Stimulated activated CD4-positive, alpha-beta T cell treated with anti-CD3 and anti-CD28 coated beads, Interleukin-4, amount 100 ng/mL, for 48 hours (primary cell): ENCODE measurements at regions not wholly inside any gene's neighbourhood (a gene's known extent, or its start where the extent isn't known, plus 50 kb on each side); places are given as distances from the start of the nearest gene placed in this dataset.

ENCODE experiments used
- DNase-seq, 2 donors: peaks; one replicate each; pipeline ENCODE4 v3.0.0-alpha.2; 2020; ENCODE audit warnings: low read depth in 2 of 2

DNA sequence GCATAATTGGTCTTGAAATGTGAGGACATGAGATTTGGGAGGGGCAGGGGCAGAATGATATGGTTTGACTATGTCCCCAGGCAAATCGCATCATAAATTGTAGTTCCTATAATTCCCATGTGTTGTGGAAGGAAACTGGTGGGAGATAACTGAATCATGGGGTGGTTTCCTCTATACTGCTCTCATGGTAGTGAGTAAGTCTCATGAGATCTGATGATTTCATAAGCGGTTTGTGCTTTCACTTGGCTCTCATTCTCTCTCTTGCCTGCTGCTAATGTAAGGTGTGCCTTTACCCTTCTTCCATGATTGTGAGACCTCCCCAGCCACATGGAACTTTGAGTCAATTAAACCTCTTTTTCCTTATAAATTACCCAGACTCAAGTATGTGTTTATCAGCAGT lies 2595.9 kb downstream of the PCDH7 start:
- no peak for DNase-seq

DNA sequence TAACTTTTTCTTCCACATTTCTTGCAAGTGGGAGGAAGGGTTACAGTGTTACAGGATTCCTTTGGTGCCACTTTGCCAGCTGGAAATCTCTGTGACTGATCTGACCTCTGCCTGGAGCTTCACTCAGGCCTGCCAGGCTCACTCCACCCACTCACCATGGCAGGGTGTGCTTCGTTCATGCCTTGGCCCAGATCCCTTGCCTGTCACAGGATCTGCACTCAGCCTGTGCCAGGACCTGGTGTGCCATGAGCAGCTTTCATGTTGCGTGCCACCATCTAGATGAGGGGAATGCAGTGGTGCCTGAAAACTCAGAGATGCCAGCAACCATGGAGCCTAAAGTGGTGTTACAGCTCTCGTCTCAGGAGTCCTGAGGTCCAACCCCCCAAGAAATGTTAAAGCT lies 2596.4 kb downstream of the PCDH7 start:
- DNase-seq = no peak

DNA sequence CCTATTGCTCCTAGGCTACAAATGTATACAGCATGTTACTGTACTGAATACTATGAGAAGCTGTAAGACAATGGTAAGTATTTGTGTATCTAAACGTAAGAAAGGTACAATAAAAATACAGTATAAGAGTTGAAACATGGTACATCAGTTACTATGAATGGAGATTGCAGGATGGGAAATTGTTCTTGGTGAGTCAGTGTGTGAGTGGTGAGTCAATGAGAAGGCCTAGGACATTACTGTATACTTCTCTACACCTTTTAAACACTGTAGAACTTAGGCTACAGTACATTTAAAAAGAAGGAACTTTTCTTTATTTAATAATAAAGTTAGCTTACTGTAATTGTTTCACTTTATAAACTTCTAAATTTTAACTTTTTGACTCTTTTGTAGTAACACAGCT lies 2603.2 kb downstream of the PCDH7 start:
- no peak for DNase-seq

DNA sequence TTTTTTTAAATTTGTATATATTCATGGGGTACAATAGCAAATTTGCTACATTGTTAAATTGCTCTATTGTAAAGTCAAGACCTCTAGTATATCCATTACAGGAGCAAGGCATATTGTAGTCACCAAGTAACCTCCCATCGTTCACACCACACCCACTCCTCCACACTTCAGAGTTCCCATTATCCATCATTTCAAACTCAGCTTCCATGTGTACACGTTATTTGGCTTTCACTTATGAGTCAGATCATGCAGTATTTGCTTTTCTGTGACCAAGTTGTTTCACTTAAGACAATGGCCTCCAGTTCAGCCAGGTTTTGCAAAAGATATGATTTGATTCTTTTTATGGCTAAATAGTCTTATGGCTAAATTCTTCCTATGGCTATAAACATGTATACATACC lies 2614.2 kb downstream of the PCDH7 start:
- no peak for DNase-seq

DNA sequence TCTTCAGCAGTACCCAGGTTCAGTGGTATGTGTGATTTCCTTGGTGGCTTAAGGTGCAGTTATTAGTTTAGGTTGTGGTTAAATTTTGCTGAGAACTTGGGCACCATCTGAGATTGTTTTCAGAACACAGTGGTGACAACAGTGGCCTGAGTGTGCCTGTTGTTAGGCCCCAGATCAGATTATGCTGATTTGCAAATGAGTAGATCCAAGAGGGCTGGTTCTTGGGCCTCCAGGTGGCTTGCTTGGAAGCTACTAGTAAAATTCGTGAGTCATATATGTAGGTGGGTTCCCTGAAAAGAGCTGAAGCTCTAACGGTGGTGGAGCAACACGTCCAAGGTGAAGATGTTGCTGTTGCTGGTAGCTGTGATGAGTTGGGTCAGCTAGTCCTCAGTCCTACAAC lies 2619.6 kb downstream of the PCDH7 start:
- DNase-seq = no peak

DNA sequence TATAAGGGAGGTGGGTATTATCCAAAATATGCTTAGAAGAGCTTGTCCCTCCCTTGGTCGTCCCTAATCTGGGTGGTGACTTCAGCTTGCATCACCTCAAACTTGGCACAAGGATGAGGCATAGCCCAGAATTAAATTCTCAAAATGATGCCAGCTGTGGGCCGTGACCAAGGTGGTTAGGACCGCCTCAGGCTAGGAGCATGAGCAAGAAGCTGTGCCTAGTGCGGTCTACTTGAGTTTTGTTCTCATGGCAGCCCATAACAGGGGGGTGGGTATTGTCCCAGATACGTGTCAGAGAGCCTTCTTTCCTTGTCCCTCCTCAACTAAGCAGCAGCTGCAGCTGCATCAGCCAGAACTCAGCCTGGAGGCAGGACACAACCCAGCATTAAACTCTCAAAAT lies 2620.0 kb downstream of the PCDH7 start:
- DNase-seq = no peak

DNA sequence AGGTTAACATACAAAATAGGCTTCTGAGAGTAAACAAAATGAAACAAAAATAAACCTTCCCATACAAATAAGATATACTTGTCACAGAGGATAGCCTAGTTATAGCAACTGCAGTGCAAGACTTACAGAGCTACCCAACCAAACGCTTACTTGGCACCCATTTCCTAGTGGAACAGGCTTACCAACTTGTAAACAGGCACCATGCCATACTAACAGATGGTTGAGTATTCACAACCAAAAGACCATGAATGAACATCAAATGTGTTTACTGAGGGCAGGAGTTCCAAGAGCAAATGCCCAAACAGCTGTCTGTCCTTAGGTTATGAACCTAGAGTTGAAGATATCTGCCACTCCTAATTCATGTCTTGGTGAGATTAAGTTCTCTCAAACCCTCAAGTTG lies 2629.2 kb downstream of the PCDH7 start:
- no peak for DNase-seq

DNA sequence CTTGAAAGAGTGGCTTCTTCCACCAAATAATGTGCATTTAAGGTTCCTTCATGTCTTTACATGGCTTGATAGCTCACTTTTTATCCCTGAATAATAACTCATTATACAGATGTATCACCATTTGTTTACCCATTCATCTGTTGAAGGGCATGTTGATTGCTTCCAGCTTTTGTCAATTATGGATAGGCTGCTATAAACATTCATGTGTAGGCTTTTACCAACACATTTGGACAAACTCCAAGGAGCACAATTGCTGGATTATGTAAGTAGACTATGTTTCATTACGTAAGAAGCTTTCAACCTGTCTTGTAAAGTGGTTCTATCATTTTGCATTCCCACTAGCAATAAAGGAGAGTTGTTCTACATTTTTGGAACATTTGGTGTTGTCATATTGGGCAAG lies 2637.0 kb downstream of the PCDH7 start:
- no peak for DNase-seq

DNA sequence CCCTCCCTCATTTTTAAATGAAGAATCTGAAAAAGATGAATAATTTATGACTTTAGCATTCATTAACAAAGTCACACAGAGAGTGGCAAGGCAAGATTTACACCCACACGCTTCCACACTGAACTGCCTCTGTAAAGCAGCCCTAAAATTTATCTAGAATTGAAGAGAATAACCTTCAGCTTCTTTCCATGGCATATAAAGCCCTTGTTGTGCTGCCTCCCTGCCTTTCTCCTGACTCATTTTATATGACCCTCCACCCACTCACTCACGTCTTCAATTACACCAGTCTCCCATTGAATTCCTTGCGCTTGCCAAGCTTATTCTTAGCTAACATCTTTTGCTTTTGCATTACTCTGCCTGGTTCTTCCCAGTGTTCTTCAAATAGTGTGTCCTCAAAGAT lies 2649.3 kb downstream of the PCDH7 start:
- DNase-seq = no peak

DNA sequence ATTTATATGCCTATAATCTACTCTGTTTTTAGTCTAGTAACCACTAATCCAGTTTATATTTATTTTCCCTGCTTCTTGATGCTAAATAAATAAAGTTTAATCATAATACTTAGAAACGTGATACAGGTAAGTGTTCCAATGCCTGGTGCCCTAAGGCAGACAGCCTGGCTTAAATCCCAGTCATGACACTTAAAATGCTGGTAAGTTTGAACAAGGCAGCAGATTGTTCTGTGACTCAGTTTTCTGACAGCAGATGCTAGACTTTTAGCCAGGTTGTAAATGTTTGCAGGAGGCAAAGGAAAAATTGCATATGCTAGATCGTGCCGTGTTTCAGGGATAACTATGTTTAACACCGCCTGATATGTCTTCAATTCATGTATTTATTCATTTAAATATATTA lies 2661.6 kb downstream of the PCDH7 start:
- no peak for DNase-seq

DNA sequence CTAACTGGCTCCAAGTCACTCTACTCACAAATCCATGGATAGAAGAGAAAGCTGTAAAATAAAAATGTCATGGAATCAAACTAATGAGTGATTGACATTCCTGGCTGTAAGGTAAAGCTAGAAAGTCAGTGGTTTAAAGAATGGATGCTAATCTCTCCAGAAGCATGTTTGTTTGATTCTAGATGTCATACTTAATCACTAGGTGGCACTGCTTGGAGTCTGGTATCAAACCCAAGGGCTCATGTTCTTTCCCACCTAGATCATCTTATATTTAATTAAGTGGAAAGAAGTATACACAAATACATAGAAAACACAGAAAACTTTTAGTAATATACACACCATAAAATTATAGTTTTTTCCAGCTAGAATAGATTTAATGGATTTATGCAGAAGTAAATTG lies 2666.6 kb downstream of the PCDH7 start:
- DNase-seq = no peak

DNA sequence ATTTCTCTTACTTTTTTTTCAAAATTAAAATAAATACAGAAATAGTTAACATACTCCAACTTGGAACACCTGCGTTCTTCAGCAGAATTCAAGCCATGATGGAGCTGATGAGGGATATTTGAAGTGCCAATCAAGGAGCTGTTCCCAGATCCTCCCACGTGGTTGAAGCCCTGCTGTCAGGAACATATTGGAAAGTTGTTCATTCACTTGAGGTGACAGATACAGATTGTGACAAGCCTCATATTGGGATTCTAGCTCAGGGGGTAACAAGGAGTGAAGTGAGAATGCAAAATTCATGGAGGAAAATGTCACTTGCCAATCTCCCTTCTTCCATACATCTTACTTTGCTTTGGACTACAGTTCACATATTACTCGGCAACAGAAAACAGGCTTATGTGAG lies 2670.8 kb downstream of the PCDH7 start:
- DNase-seq = no peak

DNA sequence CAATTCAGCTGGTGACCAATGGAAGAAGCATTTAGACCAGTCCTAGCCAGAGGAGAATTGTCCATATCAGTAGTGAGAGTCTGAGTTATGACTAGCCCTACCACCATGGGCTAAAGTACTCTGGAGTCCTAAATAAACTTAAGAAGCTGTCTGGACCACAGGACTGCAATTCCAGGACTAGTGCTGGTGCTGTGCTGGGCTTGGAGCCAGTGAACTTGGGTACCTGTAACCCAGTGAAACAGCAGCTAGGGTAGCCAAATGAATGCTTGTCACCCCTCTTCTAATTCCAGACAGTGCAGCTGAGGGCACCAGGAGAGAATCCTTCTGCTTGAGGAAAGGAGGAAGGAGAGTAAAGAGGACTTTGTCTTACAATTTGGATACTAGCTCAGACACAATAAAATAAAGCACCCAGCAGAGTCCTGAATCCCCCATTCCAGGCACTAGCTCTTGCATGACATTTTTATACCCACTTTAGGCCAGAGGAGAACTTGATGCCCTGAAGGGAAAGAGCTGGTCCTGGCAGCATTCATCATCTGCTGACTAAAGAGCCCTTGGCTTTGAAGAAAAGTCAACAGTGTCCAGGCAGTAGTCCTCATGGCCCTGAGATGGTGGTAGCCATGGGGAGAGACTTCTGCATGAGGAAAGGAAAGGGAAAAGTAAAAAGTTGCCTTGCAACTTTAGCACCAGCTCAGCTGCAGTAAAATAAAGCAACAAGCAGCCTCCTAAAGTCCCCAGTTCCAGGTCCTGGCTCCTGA lies 2675.7 kb downstream of the PCDH7 start:
- DNase-seq = no peak

DNA sequence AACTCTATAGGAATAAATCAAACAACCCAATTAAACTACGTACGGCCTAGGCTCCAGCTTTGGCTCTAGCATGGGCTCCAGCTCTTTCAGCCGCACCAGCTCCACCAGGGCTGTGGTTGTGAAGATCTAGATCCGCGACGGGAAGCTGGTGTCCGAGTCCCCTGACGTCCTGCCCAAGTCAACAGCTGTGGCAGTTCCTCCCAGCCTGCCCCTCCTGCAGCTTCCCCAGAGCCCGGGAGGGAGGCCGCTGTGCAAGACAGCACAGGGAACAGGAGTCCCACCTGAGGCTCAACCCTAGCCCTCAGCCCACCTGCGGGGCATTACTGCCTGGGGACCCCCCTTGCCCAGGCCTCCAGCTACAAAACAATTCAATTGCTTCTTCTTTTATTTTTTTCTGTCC lies 2680.3 kb downstream of the PCDH7 start:
- no peak for DNase-seq

DNA sequence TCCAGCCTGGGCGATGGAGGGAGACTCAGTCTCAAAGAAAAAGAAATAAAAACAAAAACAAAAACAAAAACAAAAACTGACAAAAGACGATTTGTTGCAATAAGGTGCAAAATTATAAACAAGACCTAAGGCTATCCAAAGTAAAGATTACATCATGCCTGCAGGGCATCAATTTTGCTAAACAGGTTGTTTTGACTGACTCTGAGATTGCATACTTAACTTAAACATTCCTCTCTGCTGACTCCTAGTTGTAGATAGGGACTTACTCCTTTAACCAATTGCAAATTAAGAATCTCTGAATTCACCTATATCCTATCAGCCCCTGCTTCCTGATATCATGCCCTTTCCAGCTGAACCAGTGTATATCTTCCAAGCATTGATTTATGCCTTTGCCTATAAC lies 2687.3 kb downstream of the PCDH7 start:
- no peak for DNase-seq

DNA sequence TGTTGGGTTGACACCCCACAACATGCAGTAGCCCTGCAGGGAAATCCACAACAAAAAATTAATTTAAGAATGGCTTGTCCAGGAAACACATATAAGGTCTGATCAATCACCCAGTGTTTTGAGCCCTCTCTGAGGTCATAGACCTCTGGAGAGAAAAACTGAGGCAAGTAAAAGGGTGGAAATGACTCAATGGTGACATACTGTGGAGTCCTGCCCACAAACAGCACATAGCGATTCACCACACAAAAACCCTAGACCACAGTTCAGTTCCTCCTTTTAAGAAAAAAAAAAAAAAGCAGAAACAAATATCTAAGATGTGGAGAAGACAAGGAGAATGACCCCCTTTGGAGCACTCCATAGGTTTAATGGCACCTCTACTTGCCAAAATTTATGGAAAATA lies 2691.0 kb downstream of the PCDH7 start:
- no peak for DNase-seq

DNA sequence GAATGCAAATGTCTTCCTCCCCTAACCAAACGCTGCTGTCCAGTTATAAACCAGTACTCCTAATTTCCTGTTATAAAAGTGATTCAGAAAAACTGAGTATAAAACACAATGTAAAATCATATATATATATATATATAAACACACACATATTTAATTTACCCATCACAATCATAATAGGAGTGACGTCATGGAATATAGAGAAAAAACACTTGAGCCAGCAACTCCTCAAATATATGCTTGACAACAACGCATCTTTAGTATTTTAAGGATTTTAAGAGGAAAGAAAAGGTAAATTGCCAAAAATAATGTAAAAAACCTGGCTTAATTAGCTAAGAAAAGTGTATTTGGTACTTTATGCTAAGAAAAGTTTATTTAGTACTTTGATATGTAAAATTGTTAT lies 2701.7 kb downstream of the PCDH7 start:
- DNase-seq = no peak

DNA sequence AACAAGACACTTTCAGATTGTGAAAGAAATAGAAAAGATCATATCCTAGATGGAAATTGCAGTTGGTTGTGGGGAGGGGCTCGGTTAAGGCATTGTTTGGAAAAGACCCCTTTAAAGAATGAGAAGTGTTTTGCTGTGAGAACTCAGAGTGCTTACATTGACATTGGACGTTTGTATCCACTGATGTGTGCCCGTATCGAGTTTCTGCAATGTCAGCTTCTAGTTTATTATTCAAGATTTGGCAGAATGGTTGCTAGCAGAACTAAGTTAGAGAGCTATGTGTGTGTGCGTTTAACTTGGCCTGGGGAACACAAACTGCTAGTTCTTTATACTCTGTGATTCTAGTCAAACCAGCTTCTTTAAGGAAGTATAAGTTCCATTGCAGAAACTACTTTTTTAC lies 2702.5 kb downstream of the PCDH7 start:
- no peak for DNase-seq

DNA sequence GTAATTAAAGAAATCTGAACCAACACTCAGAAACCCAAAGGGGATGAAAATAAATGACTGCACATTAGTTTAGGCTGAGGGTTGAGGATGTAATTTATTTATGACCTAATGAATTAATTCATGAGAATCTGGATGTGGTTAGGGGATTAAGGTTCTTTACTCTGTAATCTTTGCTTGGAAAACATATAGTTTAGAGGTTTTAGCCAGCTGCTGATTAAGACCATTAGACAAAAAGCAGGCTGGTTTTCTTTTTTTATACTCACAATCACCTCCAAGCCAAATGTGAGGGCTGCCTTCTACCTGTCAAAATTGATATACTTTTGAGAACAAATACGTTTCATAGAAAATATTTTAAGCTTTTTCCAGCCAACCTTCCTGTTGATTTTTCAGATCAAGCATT lies 2705.8 kb downstream of the PCDH7 start:
- DNase-seq = no peak

DNA sequence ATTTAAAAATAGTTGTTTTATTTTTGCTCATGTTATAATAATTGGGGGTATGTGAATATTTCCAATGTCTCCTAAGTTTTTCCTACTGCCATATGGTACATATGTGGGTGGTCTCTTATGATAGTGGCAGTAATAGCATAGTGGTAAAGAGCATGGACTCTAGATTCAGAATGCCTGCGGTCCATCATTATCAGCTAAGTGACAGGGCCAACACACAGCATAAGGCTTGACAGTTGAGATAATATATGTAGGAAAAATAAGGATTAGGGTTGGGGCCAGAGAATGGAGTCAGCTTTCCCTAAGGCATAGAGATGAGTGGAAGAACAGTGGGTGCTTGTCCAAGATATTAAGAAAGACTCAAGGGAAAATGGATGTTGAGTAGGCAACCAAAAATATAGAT lies 2707.5 kb downstream of the PCDH7 start:
- no peak for DNase-seq

DNA sequence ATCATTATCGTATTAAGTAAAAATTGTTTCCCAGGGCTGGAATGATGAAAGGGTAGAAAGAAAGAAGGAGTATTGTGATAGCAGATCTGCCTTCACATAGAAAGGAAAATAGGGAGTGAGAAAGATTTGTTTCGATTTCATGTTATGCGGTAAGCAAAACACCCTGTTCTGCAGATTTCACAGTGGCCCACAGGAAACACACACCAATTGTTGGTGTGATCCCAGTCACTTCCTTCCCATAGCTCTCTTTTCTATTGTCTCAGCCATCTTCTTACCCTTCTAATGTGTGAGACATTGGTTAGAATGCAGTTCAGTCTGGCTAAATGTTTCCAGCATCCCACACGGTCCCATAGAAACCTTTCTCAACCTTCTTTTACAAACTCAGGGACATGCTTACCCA lies 2709.8 kb downstream of the PCDH7 start:
- DNase-seq = no peak

DNA sequence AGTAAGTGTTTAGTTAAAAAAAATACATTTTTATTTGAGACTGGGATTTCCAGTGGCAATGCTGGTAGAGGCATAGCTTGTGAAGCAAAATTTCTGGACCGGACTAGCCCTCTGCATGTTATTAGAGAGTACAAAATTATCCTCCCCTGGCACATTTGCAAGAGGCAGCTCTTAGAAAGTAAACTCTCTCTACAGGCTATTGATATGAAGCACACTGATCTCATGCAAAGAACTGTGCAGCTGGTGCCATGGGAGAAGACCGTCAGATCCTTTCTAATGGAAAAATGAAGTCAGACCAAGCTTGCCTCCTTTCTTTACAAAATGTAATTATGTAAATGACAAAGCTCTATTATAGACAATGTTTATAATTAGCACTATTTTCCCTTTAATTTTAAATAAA lies 2717.2 kb downstream of the PCDH7 start:
- DNase-seq = no peak

DNA sequence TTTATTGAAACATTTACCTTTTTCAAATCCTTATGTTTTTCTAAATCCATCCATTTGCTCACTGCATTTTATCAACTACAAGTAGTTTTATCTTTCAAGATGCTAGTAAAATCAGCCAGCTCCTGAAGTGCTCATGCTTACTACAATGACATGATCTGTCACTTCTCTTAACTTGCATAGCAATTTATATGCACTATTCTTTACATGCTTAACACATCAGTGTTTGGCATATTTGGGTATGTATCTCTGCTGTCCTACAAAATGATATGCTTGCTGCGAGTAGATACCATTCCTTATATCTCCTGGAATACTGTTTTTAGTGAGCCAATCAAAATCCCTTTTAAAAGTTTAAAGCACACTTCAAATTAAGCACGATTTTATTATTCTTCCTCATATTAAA lies 2726.8 kb downstream of the PCDH7 start:
- DNase-seq = no peak

DNA sequence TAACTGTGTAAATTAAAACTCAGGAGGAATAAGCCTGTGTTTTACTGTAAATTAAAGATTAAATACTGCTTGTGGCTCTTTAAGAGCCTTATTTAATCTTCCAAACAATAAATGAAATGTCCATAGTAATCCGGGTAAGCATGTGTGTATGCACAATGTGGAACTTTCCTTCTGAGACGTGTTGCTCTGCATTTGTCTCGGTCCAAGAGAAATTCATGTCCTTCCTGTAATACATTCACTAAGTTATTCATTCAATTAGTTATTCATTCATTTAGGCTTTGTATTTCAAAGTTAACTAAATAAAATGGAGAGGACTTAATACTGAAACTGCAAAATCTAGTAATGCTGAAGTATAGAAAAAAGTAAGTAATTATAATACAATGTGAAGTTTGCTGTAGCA lies 2728.8 kb downstream of the PCDH7 start:
- DNase-seq = no peak
